HG03442 (cell line): ENCODE measurements at regions not wholly inside any gene's neighbourhood (a gene's known extent, or its start where the extent isn't known, plus 50 kb on each side); places are given as distances from the start of the nearest gene placed in this dataset.

ENCODE experiments used
- ATAC-seq: cut with Tn5 transposase; IDR thresholded peaks from one replicate; pipeline ENCODE4 v1.9.1; 2021; ENCODE audit warnings: mild to moderate bottlenecking, moderate library complexity; ENCODE audit not compliant: unreplicated experiment

DNA sequence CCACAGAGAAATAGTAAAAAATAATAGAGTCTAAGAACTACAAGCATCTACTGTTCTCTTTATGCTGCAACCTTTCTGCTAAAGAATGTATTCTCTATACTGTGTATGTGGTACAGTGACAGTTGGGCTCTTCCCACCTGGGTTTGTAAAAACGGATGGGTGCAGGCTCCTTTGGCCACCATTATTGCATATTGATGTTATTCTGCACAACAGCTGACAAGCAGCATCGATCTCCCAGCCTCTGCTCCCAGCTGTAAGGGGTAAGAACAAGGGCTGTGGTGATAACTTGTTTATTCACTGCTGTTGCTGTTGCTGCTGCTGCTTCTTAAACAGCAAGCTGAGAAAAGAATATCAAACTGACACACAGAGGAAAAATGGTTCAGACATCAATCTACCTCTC is 56.1 kb downstream of the KCNRG start:
- ATAC-seq, result no peak

DNA sequence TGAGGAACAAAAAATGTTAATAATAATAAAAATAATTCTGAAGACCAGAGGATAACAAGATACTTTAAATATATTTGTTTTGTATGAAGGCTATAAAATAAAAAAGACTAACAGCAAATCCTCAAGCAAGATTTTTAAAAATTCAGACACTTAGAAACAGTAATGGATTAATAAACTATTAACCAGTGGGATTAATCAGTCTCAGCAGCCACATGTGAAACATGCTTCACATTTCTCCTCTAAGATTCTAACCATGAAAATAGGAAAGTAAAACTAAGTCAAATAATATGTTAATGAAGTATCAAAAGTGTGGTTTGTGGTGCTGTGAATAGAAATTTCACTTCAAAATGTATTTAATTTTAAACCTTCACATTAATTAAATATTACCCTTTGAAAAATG is 57.4 kb downstream of the KCNRG start:
- ATAC-seq, result no peak

DNA sequence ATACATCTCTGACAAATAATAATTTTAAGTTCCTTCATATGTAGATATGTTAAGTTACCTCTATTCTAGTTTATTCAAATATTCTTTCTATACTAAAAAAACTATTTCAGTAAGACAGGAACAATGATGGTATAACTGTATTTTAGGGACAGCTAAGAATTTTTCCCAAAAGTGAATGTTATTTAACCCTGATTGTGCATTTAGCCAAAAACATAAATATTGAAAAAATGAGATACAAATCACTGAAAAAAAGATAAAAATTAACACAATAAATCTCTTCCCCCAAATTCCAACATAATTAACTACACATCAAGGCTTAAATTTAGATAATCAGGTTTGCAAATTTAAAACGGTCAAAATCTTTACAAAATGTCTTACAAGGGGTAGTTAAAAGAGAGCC is 58.1 kb downstream of the KCNRG start:
- no peak for ATAC-seq

DNA sequence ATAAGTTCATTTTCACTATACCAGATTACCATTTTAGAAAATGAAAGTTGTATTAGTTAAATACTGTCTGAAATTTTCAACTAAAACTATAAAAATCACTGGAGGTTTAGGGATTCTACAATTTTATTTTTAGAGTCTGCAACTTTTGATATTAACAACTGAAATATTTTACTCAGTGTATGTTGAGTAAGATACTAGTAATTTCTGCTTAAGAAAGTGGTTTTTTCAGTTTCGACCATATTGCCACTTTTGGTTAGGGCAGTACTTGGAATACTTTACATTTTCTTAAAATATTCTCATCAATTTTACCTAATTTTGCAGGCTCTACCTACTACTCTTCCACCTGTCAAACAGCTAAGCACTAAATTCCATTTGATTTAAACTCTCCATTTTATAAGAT is 59.6 kb downstream of the KCNRG start:
- ATAC-seq, result peak; percentile 74

DNA sequence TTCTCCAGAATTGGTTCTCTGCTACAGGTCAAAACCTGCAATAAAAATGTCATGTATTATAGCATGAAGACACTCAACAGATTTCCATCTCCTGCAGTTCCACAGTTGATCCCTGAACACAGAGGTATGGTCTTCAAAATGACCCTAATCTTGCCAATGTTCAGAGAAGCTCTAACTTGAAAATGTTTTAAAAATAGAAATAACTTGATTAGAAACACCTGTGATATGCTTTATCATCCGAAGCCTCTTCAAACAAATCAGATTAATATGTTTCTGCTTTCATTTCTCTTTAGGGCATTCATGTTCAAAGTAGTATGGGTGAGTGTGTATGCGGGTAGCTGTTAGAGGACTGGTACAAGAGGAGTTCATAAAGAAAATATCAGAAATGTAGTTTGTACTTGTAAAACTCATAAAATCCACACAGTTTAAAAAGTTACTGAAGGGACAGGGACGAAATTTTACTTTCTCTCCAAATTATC is 60.4 kb downstream of the KCNRG start:
- no peak for ATAC-seq

DNA sequence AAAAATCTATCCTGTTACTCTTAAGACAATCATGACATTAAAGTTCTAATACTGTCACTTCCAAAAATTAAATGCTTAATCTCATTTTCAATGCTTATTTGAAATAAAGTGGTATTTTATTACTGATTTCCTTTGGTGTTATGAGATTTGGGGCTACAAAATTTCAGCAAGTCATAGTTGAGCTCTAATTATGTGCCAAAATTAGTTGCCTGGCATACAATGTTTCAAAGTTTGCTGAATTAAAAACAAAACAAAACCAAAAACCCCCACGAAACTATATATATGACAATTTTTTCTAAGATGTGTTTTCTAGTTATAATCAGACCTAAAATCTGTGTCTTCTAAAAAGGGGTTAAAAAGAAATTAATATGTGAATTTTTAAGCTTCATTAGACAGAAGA is 62.2 kb downstream of the KCNRG start:
- ATAC-seq, result no peak

DNA sequence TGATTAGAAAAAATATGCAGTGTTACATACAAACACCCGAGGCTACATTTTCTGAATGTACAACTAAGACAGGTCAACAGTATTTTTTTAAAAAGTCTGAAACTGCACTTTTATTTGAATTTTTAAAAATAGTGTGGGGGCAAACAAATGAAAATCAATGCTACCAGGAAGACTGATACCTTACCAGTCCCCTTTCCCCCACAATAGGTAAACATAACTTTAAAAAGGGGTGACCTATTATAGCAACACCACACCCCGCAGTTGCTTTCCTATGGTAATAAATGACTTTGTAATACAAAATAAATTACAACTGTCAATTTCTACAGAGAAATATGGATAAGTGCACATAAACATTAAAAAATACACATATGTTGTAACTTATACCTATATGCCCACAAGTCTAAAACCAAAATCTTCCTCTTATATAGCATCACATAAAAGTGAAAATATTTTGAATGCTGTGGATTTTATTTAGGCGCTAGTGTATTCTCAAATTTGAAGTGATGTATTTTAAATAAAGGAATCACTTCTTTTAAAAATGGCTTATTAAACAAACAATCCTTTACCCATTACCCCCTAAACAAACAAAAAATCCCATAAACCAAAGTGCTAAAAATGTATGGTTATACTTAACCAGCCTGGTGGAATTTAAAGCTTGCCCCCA is 63.1 kb downstream of the KCNRG start:
- no peak for ATAC-seq

DNA sequence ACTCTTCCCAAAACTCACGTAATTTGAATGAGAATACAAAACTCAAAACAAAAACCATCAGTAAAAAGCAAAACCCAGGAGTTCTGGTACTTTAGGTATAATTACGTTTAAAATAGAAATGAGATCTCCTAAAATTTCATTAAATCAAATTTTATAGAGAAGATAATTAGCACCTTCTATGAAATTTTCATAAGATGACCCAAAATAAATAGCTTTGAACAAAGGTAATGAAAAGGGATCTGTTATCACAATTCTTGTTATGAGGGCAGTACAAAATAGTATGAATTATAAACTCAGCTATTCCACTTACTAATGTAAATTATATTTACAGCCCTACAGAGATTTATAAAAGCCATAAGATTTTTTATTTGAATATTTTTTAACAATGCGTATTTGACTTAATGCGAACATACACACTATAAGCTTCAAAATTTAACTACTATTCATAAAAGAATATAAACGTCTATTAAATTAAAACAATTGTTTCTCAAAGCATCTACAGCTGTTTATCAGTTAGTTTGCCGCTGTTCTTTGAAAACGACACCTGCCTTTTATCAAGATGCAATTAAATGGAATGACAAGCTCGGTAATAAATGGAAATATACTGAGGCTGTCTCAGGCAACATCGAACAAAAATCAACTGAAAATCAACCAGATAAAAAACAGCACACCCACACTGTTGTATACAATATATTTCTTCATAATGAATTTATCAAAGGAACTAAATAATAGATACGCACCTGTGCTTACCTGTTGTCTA is 63.8 kb downstream of the KCNRG start:
- ATAC-seq, result no peak

DNA sequence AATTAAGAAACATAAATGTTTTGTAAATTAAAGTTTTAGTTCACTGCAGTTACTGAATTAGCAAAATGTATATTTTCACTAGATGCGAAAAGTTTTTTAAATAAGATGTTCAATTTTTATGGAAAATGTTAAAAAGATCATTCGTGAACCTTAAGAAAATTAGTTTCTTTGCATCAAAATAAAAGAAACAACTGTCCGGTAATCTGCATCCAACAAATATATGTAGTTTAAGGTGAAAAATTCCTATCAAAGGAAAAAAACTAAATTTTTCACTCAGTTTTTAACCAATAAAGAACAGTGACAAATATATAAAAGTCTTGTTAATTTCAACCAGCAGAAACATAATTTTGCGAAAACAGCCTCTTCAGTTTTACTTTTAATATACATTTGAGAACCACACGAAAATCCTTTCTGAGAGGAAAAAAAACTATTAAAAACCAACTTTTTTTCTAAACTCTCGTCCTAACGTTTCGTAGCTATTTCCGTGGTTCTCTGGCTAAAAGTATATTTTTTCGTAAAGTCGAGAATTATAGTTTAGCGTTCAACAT is 64.5 kb downstream of the KCNRG start:
- ATAC-seq, result no peak

DNA sequence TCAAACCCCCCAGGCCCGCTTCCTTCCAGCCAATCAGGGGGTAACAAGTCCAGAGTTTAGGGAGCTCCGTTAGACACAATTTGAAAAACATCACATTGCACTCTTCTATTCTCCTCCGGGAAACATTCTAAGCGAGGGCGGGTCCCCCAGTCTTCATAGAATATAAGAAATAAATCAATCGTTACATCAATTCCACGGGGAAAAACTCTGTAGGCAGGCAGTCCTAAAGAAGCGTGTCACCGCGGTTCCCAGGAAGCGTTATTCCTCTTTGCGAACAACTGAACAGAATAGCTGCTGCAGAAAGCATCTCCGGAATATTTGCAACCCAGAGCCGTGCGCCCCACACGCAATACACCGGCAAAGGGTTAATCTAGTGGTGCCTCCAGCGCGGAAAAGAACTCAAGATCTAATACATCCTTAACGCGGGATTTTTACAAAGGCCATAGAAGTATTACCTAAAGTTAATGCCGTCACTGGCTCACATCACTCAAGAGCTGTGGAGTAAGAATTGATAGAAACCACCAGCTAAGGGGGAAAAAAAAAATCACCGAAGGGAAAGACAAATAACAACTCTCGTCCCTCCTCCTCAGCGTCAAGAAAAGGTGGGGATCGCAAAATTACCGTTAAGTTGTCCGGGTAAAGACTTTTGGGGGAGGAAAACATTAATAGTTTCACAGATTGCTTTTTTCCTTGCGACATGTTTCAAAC is 65.1 kb downstream of the KCNRG start:
- ATAC-seq, result no peak

DNA sequence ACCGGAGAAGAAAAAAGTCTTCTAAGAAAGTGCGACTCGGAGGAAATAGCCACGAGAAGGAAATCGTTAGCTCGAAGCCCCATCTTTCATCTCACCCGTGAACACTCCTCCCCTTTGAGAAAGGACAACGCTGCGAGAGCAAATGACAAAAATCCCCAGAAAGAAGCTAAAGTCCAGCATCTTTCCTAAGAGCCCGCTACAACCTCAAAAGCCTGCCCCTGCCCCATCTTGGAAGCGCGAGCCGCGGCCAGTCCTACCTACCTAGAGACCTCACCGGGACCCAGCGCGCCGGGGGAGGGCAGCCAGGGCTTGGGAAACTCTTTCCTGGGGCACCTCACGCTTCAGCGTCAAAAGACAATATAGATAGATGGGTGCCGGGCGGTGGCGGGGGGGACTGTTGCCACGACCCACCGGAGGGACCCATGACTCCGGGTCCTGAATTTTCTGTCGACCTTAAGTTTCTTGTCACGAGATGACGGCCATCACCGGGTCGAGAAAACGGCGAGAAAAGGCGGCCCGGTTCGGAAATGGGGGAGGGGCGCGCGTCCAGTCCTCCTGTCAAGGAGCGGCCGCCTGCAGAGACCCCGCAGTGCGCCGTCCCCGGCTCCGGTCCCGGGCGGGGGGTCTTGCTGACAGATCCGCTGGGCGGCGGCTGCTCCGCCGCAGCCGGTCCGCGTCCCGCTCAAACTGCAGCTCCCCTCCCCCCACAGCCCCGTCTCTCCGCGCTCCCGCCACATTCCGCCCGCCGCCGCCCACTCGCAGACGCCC is 65.9 kb downstream of the KCNRG start:
- no peak for ATAC-seq

DNA sequence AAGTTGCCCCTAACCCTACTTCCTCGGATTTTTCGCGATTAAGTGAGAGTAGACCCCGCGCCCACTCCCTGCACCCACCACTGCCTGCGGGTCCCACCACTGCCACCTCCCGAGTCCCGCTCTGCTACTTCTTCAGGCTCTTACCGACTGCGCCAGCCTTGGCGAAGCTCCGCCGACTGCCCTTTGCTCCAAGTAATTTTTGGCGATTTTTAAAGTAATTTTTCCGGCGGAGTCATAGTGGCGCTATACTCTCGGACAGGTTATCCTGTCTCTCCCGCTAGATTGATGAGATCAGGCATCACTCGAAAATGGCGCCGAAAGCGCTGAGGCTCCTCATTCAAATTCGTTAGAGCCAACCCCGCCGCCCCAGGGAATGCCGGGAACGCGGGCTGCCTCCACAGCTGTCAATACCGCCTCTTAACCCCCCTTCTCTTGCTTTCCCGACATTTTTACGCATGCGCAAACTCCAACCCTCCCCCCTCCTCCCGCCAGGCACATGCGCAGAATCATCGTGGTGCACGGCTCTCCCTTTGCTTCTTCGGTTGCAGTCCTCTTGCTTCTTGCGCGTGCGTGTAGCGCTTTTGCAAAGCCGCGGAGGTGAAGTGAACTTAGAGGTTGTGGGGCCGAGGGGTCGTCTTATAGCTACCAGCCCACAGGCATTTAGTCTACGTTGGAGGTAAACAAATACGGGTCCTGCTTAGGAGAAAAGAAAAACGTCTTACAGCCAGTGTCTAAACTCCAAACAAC is 66.6 kb downstream of the KCNRG start:
- peak; percentile 79 for ATAC-seq

DNA sequence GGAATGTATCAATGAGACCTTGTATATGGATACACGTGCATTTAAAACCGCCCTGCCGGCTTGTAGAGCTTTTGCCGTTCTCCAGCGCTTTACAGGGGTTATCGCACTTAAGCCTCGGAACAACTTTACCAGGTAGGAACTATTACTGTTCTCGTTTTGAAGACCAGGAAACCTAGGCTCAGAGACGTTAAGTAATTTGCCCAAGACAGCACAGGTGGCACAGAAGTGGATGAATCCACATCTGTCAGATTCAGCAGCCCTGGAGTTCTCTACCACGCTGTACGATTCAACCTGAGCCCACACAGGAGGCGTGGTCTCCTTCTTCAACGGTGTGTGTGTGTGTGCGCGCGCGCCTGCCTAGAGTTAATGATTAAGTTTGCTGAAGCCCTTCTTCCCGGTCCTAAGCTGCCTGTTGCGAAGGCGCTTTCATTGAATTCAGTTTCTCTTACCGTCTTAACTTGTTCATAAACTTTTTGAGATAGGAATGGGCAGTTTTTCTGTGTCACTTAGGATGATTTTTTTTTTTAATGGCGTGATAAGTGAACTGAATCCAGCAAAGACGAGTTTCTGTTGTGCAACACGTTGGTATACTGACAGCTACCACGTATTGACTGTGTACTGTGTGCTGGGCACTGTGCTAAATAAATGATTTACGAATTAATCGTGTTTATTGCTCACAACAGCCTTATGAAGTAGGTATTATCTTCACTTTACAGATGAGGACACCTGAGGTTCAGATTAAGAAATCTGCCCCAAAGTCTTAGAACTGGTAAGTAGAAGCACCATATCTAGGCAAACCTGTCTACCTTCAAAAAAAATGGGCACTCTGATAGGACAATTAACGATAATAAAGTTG is 67.4 kb downstream of the KCNRG start:
- ATAC-seq, result peak; percentile 50

DNA sequence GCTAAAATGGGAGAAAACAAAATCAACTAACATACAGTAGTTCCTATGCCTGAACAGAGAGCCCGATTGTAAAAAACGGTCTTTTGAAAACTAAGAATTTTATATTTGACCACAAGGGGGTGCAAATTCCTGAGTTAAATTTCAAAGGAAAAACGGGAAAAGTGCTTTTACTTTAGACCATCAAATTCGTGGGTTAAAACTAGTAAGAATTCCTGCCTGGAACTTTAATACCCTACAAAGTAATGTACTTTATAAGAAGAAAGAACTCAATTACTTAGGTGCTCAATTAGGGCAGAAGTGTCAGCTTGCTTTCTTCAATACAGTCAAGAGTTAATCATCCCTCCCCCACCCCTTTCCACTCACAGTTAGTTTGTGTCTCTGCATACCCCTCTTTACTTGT is 69.8 kb downstream of the KCNRG start:
- ATAC-seq, result no peak

DNA sequence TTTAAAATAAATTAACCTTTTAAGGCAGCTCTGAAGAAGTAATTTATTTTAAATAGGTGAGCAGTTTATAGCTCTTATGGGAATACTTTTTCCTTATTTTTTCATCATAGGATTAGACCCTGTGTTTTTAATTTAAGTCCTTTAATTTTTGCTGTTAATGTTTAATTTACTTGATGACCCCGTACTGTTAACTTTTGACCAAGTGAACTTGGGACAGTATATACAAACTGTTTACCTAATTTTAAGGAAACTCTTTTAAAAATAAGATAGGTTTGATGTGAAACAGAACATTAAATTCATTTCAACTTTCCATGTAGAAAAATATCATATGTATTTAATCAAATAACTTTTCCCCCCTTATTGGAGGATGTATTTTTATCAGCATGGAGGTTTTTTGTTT is 74.4 kb downstream of the KCNRG start:
- no peak for ATAC-seq

DNA sequence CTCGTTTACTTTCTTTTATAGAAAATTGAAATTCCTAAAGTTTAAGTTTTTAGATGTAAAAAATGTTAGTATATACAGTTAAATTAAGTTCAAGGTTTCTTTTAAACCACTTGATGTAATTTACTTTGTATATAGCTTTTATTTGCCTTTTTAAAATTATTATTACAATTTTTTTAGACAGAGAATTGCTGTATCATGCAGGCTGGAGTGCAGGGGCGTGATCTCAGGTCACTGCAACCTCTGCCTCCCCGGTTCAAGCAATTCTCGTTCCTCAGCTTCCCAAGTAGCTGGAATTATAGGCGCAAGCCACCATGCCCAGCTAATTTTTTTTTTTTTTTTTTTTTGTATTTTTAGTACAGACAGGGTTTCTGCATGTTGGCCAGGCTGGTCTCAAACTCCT is 75.0 kb downstream of the KCNRG start:
- no peak for ATAC-seq

DNA sequence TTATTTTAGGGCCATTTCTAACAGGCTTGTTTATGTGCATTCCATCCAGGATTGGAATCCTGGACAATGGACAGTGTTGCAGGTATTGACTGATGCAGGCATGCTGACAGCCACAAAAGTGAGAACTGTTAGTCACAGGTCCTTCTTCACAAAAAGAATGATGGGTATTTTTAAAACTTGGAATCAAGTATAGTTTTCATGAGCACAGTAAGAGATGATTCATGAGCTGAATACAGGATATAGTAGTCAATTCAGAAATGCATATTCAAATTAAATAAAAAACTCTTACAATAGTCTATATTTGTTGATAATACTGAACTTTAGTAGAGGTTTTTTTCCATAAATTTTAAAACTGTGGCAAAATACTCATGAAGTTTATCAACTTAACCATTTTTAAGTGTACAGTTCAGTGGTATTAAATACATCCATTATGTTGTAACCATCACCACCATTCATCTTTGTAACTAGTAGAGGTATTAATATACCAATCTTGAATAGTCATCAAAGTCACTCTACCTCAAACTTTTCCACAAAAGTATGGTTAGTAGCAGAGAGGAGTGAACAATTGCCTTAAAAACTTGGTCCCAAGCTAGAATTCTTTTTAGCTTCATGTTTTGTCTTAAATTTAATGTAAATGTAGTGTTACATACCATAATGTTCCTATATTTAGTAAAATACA is 79.5 kb downstream of the KCNRG start:
- ATAC-seq, result no peak

DNA sequence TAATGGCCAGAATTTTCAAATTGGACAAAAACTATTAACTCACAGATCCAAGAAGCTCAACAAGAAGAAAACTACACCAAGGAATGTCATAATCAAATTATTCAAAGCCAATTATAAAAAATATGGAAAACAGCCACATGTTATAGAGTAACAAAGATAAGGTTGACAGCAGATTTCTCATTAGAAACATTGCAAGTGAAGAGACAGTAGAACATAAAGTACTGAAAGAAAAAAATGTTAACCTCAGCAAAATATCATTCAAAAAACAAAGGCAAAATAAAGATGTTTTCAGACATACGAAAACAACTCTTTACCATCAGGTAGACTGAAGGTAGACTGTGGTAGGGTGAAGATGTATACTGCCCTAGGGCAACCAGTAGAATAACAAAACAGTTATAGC is 83.4 kb downstream of the KCNRG start:
- no peak for ATAC-seq

DNA sequence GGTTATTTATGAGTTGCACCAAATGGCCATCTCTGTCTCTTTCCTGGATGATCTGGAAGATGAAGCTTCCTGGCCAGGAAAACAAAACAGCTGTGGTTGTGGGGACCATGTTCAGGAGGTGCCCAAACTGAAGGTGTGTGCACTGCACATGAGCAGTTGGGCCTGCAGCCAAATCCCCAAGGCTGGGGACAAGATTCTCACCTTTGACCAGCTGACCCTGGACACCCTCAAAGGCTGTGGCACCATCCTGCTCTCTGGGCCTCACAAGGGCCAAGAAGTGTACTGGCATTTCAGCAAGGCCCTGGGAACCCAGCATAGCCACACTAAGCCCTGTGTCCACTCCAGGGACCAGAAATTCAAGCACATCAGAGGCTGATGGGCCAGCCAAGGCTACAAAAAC is 84.2 kb downstream of the KCNRG start:
- no peak for ATAC-seq
